Frontal cortex (tissue), 3 donors: ENCODE measurements at regions not wholly inside any gene's neighbourhood (a gene's known extent, or its start where the extent isn't known, plus 50 kb on each side); places are given as distances from the start of the nearest gene placed in this dataset.

Experiments
- DNase-seq, 2 donors: peaks; one replicate each; pipeline ENCODE4 v3.0.0; 2012; ENCODE audit warnings: low spot score in 2 of 2
- FAIRE-seq: peaks from 2 replicates; lab custom pipeline; 2012; peaks lifted over from hg19 to GRCh38; lab: Jason Lieb, UNC
- donor health status: control.
- donor health status: control.
- donor health status: control.

DNA sequence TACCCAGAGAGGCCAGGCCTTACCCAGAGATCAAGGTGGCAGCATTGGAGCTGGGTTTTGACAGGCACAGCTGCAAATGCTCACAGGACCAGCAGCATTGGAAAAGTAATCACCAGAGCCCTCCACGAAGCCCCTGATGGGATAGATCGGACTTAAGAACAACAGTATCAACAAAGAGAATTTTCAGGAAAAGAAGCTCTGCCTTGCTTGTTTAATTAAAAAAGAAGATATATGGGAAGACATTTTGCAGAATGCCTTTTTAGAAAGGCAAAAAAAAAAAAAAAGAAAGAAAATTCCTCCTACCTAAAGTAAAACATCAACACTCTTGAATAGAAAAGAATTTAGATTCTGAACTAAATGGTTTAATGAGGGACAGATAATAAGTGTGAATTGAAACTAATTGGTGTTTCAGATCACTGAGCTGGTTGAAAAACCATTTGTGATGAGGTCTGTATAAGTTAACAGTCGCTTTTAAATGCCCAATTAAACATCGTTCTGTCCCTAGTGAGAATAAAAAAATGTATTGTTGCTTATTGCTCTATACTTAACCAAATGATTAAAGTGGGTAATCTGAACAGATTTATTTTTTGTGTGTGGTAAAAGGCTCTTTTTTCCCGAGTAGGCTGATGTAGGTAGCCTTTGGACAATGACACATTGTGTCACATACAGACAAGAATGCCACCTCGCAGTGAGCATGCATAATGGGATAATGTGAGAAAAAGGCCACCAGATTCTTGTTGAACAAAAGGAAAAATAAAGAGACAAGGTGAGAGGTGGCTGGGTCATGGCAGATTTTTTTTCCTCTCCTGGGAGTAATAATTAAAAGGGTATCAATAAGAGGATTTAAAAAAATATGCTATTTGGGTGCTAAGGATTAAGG, 93.0 kb upstream of the ARGLU1 start:
- DNase-seq = no peak

GRCh38 chr13:106657104-106657503, 89.2 kb upstream of the ARGLU1 start:
- DNase-seq (no peak), FAIRE-seq (no peak)

More for the DNA sequence above, 93.0 kb upstream of the ARGLU1 start:
- FAIRE-seq = no peak

GRCh38 chr13:106656186-106656585, 88.2 kb upstream of the ARGLU1 start:
- FAIRE-seq (no peak), DNase-seq (no peak)

DNA sequence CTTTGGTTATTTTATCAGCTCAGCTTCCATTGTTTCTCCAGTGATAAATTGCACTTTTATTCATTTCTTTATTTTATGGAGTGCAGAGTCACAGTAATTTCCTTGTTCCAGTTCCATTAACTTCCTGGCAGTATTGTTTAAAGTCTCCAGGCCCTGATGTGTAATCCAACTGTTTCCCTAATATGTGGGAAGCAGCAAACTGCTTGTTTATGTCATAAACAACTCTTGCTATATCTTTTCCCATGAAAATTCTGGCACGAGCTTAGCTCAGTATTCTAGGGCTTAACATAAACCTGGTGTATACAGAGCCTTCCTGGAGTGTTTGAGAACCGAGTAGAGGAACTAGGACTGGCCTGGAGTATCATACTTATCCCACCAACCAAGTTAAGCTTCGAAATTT, 83.5 kb upstream of the ARGLU1 start:
- no peak for DNase-seq
- no peak for FAIRE-seq

DNA sequence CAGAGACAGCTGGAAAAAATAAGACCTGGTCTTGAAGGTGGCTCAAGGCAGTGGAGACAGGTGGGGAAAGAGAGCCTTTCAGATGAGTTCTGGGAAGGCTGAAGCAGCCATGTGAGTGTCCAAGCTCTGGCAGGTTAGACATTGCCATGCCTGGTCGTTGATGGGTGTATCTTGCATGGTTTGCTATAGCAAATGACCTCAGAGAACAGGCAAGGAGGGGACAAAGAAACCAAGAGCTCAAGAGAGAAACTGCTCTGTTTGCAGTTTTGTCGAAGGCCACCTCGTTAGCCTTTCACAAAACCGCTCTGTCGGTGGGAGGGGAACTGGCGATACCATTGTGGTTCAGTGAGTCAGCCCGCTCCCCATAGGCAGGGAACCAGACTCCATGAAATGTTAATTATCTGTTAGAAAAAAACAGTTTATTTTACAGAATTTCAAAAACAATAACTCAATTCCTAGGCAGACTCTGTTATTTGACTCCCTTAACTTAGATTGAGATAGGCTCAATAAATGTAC, 82.8 kb upstream of the ARGLU1 start:
- FAIRE-seq (no peak), DNase-seq (no peak)

DNA sequence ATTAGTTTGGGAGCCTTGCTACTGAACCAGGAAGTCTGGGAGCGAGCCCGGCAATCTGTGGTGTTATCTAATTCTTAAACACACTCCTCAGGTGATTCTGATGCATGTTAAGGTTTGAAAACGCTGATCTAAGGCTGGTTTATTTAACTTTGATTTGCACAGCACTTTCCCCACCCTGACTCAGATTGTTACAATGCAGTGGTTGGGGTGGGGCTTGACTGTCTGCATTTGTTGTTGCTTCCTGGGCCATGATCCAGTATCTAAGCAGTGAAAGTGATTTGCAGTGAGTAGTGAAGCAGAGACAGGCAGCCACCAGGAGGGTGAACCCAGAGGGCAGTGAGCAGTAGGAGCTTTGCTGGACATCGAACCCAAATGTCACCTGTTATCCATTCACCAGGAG, 81.6 kb upstream of the ARGLU1 start:
- FAIRE-seq (no peak), DNase-seq (no peak)

DNA sequence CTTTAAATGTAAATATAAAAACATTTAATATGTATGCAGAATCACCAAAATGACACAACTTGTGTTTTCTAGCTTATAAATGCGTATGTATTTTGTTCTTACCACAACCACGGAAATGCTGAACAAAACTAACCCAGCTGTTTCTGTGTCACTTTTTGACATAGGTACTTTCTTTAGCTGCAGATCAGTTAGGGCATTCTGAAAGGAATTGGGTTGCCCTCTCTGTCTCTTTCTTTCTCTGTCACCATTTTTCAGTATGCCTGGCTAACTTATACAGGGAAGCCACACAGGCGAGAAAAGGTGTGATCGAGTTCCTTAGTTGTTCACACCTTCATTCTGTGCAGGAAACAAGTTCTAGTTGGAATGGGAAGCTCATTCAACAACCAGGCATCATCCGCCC, 72.6 kb upstream of the ARGLU1 start:
- FAIRE-seq (no peak), DNase-seq (no peak)

GRCh38 chr13:106637519-106637918, 69.6 kb upstream of the ARGLU1 start:
- no peak for FAIRE-seq
- DNase-seq = no peak

- FAIRE-seq (no peak), DNase-seq (no peak)
Observed at GRCh38 chr13:106636492-106636891, 68.6 kb upstream of the ARGLU1 start.

DNA sequence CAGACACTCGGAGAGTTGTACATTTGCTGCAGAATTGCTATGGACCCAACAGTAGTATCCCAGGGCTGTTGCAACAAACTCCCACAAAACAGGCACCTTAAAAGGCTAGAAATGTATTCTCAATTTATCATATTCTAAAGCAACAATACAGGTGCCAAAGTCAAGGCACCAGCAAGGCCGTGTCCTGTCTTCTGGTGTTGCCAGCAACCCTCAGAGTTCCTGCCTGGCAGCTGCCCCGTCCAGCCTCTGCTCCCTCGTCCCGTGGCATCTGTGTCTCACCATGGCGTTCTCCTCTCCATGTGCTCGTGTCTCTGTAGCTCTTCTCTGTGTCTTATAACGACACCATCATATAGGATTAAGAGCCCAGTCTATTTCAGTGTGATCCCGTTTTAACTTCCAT, 67.7 kb upstream of the ARGLU1 start:
- no peak for FAIRE-seq
- no peak for DNase-seq

DNA sequence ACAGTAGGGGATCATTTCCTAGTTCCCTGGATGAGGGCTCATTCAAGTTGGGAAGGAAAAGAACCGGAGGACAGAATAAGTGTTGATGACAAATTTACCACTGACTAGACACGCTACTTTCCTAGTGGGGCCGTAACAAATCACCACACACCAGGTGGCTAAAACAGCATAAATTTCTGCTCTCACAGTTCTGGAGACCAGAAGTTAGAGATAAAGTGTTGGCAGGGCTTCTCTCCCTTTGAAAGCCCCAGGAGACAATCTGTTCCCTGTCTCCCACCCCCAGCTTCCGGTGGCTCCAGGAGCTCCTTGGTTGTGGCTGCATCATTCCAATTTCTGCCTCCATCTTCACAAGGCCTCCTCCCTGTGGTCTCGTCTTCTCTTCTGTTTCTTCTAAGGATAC, 65.4 kb upstream of the ARGLU1 start:
- DNase-seq = no peak
- no peak for FAIRE-seq

- FAIRE-seq (no peak), DNase-seq (no peak)
Observed at GRCh38 chr13:106630650-106631049, 62.7 kb upstream of the ARGLU1 start.

DNA sequence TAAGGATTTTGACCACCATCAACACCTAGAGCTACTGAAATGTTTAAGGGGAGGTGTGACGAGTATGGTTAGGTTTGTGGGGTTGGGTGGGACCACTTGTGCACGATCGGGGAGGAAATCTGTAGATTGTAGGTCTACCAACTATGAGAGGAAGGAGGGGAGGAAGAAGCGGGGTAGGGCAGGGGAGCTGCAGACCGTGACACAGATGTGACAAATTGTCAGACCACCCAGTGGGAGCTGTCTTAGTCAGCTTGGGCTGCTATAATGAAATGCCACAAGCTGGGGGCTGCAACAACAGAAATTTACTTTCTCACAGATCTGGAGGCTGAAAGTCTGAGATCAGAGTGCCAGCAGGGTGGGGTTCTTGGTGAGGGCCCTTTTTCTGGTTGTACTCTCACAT, 62.2 kb upstream of the ARGLU1 start:
- no peak for FAIRE-seq
- DNase-seq = no peak

- FAIRE-seq = no peak
- DNase-seq = no peak
Observed at GRCh38 chr13:106628936-106629659, 61.2 kb upstream of the ARGLU1 start.

DNA sequence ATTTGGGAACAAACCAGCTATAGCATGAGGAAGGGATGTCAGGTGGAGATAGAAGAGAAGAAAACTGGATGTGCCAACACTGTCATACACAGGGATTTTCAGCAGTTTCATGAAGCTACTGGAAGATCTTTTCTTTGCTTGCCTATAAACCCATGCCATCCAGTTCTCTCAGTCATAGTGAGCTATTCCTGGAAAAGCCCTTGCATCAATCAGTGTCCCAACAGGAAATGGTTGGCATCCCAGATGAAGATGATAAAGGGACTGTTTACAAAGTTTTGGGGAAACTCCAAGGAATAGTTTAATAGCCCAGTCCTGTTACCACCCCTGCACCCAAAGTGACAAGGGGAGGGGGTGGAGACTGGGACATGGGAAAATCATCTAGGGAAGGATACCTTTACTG, 58.5 kb upstream of the ARGLU1 start:
- DNase-seq (no peak), FAIRE-seq (no peak)

- DNase-seq (no peak), FAIRE-seq (no peak)
Observed at GRCh38 chr13:106625578-106625977, 57.6 kb upstream of the ARGLU1 start.

DNA sequence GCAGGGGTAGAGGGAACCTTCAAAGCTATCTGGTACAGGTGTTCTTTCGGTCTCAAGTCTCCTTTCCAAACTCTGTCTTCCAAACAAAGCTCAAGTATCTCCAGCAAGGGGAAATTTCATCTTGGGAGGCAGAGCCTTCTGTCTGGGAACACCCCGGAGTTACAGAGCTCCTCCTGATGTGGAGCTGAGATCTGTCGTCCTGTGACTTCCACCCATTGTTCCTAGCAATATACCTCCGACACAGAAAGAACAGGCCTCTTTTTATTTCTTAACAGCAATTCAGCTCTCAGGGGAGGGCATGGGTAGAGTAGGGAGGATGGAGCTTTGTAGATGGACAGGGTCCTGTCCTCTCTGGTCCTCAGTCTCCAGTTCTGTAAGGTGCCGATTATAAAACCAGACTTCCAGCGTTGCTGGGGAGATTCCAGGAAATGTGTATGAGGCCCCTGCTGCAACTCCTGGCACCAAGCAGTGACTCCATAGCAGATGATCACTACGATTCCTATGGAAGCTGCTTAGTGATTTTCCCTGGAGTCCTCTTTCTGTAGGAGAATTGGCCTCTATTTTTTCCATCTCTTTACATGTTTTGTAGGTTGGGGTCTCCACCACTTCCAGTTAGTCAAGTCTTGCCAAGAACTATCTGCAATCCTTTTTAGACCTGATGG, 56.0 kb upstream of the ARGLU1 start:
- no peak for FAIRE-seq
- DNase-seq = no peak

DNA sequence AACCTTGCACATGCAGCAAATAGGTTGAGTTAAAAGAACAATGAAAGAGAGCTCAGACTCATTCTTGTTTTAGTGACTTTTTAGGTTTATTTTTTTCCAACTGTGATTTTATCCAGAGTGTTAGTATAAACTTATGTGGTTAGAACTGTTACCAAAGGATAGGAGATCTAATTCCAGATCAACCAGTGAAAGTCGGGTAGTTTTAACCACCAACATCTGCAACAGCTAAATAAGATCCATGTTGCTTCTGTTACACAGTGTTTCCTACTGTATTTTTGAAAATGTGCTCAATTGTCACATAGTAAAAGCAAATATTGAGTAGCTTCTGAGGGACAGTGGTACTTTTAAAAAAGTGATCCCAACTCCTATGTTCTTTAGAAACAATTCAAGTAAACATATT, 53.9 kb upstream of the ARGLU1 start:
- DNase-seq = no peak
- FAIRE-seq = no peak

- peak; percentile 87 for FAIRE-seq
- peak; percentile 9 to 60 for DNase-seq
Observed at GRCh38 chr13:106619688-106620555, 52.0 kb upstream of the ARGLU1 start.
